H9 (cell line): ENCODE measurements at regions not wholly inside any gene's neighbourhood (a gene's known extent, or its start where the extent isn't known, plus 50 kb on each side); places are given as distances from the start of the nearest gene placed in this dataset.

ENCODE experiments used
- DNase-seq: peaks from one replicate; pipeline ENCODE4 v3.0.0-alpha.2; 2017
- H2AFZ ChIP-seq: one replicate; pipeline ENCODE4 v1.6.1; 2013; ENCODE audit warnings: mild to moderate bottlenecking, low read length, control low read depth, moderate library complexity
- H2AK5ac ChIP-seq: 2 replicates; pipeline ENCODE4 v1.6.1; 2013; ENCODE audit warnings: low read length, control low read depth, mixed read lengths; ENCODE audit not compliant: insufficient read length
- H2BK120ac ChIP-seq: one replicate; pipeline ENCODE4 v1.6.1; 2013; ENCODE audit warnings: low read depth, mild to moderate bottlenecking, low read length, control low read depth, inconsistent platforms; ENCODE audit not compliant: poor library complexity, severe bottlenecking
- H2BK12ac ChIP-seq: 2 replicates; pipeline ENCODE4 v1.6.1; 2013; ENCODE audit warnings: low read length, control low read depth, mixed read lengths, low read depth; ENCODE audit not compliant: insufficient read length
- H2BK15ac ChIP-seq: 2 replicates; pipeline ENCODE4 v1.6.1; 2013; ENCODE audit warnings: low read depth, low read length, control low read depth
- H2BK20ac ChIP-seq: one replicate; pipeline ENCODE4 v1.6.1; 2013; ENCODE audit warnings: low read depth, mild to moderate bottlenecking, low read length, control low read depth, inconsistent platforms; ENCODE audit not compliant: poor library complexity, severe bottlenecking
- H2BK5ac ChIP-seq: 2 replicates; pipeline ENCODE4 v1.6.1; 2013; ENCODE audit warnings: low read length, control low read depth, mixed read lengths; ENCODE audit not compliant: insufficient read length
- H3K14ac ChIP-seq: 2 replicates; pipeline ENCODE4 v1.6.1; 2013; ENCODE audit warnings: low read length, control low read depth; ENCODE audit not compliant: insufficient read depth
- H3K18ac ChIP-seq: 2 replicates; pipeline ENCODE4 v1.6.1; 2013; ENCODE audit warnings: low read depth, mild to moderate bottlenecking, mixed read lengths, low read length, control low read depth; ENCODE audit not compliant: insufficient read length
- H3K23ac ChIP-seq: 2 replicates; pipeline ENCODE4 v1.6.1; 2013; ENCODE audit warnings: low read length, control low read depth, mixed read lengths, low read depth; ENCODE audit not compliant: insufficient read length
- H3K23me2 ChIP-seq: 2 replicates; pipeline ENCODE4 v1.6.1; 2013; ENCODE audit warnings: low read depth, mild to moderate bottlenecking, mixed read lengths, low read length, control low read depth; ENCODE audit not compliant: insufficient read length, poor library complexity, severe bottlenecking
- H3K27ac ChIP-seq: 2 replicates; pipeline ENCODE4 v1.5.1; 2013; ENCODE audit warnings: low read length, control low read depth, mixed read lengths, low read depth; ENCODE audit not compliant: insufficient read length
- H3K27me3 ChIP-seq: 2 replicates; pipeline ENCODE4 v1.6.1; 2013; ENCODE audit warnings: low read length, control low read depth, inconsistent platforms; ENCODE audit not compliant: insufficient read depth
- H3K4ac ChIP-seq: 2 replicates; pipeline ENCODE4 v1.6.1; 2013; ENCODE audit warnings: low read depth, mild to moderate bottlenecking, control low read depth, inconsistent platforms, low read length, moderate library complexity
- H3K4me1 ChIP-seq: 2 replicates; pipeline ENCODE4 v1.6.1; 2013; ENCODE audit warnings: low read length, control low read depth, inconsistent platforms; ENCODE audit not compliant: insufficient read depth
- H3K4me2 ChIP-seq: 2 replicates; pipeline ENCODE4 v1.6.1; 2013; ENCODE audit warnings: low read length, control low read depth, mixed read lengths; ENCODE audit not compliant: insufficient read length, insufficient read depth
- H3K56ac ChIP-seq: 2 replicates; pipeline ENCODE4 v1.6.1; 2013; ENCODE audit warnings: low read depth, mild to moderate bottlenecking, mixed read lengths, low read length, control low read depth; ENCODE audit not compliant: insufficient read length
- H3K79me1 ChIP-seq: 2 replicates; pipeline ENCODE4 v1.6.1; 2013; ENCODE audit warnings: low read depth, mild to moderate bottlenecking, moderate library complexity, low read length, control low read depth, inconsistent platforms; ENCODE audit not compliant: insufficient read depth, poor library complexity, severe bottlenecking
- H3K79me2 ChIP-seq: 2 replicates; pipeline ENCODE4 v1.6.1; 2013; ENCODE audit warnings: low read length, control low read depth, inconsistent platforms; ENCODE audit not compliant: insufficient read depth
- H3K9ac ChIP-seq: 2 replicates; pipeline ENCODE4 v1.6.1; 2013; ENCODE audit warnings: low read length, control low read depth, mixed read lengths; ENCODE audit not compliant: insufficient read length; ENCODE audit errors: extremely low read depth
- H3K9me3 ChIP-seq: one replicate; pipeline ENCODE4 v1.6.1; 2013; ENCODE audit warnings: low read depth, low read length, inconsistent platforms; ENCODE audit not compliant: control insufficient read depth
- H3T11ph ChIP-seq: one replicate; pipeline ENCODE4 v1.6.1; 2013; ENCODE audit warnings: mild to moderate bottlenecking, low read length, control low read depth, inconsistent platforms
- H4K20me1 ChIP-seq: one replicate; pipeline ENCODE4 v1.6.1; 2013; ENCODE audit not compliant: control insufficient read depth, insufficient read length, insufficient read depth
- H4K5ac ChIP-seq: 2 replicates; pipeline ENCODE4 v1.6.1; 2013; ENCODE audit warnings: low read depth, mild to moderate bottlenecking, mixed read lengths, low read length, control low read depth; ENCODE audit not compliant: insufficient read length
- H4K8ac ChIP-seq: replicated peaks from 2 replicates; pipeline ENCODE4 v1.6.1; 2013; ENCODE audit warnings: low read length, control low read depth, mixed read lengths, low read depth; ENCODE audit not compliant: insufficient read length
- H4K91ac ChIP-seq: 2 replicates; pipeline ENCODE4 v1.6.1; 2013; ENCODE audit warnings: low read depth, mild to moderate bottlenecking, moderate library complexity, mixed read lengths, low read length, control low read depth; ENCODE audit not compliant: insufficient read length
- H3K27ac Mint-ChIP-seq, 3 experiments: 2 replicates in 2 of 3; 3 replicates in 1 of 3; pipeline ENCODE4 v1.8.0; 2020 to 2021; ENCODE audit warnings: mixed read lengths in 3 of 3, mild to moderate bottlenecking in 1 of 3, moderate library complexity in 1 of 3
- H3K27me3 Mint-ChIP-seq: 2 replicates; pipeline ENCODE4 v1.8.0; 2021; ENCODE audit warnings: low read depth, mild to moderate bottlenecking, moderate library complexity, mixed read lengths
- H3K36me3 Mint-ChIP-seq, 3 experiments: 2 replicates in 2 of 3; 3 replicates in 1 of 3; pipeline ENCODE4 v1.8.0; 2020 to 2021; ENCODE audit warnings: low read depth in 3 of 3, mixed read lengths in 3 of 3; ENCODE audit not compliant: insufficient read depth in 1 of 3
- H3K4me1 Mint-ChIP-seq, 2 experiments: 2 replicates each; pipeline ENCODE4 v1.8.0; 2020; ENCODE audit warnings: mixed read lengths in 2 of 2
- H3K4me3 Mint-ChIP-seq, 2 experiments: 2 replicates in 1 of 2; 3 replicates in 1 of 2; pipeline ENCODE4 v1.8.0; 2020 to 2021; ENCODE audit warnings: mild to moderate bottlenecking in 2 of 2, mixed read lengths in 2 of 2, moderate library complexity in 1 of 2
- H3K9me3 Mint-ChIP-seq, 2 experiments: 2 replicates in 1 of 2; 3 replicates in 1 of 2; pipeline ENCODE4 v1.8.0; 2020; ENCODE audit warnings: mild to moderate bottlenecking in 2 of 2, mixed read lengths in 2 of 2, moderate library complexity in 1 of 2
- WGBS: extraction: QIAGEN DNeasy Blood & Tissue Kit; methylation state at CpG from one replicate; pipeline ENCODE4 v1.1.7; 2013; ENCODE audit warnings: missing lambda C conversion rate, low lambda C conversion rate, mixed read lengths; ENCODE audit not compliant: insufficient read length; ENCODE audit errors: extremely low coverage; 5-methylcytosine and 5-hydroxymethylcytosine counted together
- TF ChIP-seq, protein P1 (sequence below): fragments of 200-600 bp; sonication (generic); conservative IDR thresholded peaks from 3 replicates; pipeline ENCODE4 v1.8.0; 2021; ENCODE audit warnings: antibody characterized with exemption, mild to moderate bottlenecking

GRCh38 chr7:52085610-52086009 lies 769.0 kb upstream of the COBL start:
- peak overlapping the region; percentile 36 for H3K4me2 ChIP-seq
- no CpG with 5 or more reads among the region's 2 CpGs for WGBS
- DNase-seq: peak; percentile 62
- H3K56ac ChIP-seq: no peak overlapping the region
- H3K9ac ChIP-seq: no peak overlapping the region
- TF ChIP-seq, protein P1, sequence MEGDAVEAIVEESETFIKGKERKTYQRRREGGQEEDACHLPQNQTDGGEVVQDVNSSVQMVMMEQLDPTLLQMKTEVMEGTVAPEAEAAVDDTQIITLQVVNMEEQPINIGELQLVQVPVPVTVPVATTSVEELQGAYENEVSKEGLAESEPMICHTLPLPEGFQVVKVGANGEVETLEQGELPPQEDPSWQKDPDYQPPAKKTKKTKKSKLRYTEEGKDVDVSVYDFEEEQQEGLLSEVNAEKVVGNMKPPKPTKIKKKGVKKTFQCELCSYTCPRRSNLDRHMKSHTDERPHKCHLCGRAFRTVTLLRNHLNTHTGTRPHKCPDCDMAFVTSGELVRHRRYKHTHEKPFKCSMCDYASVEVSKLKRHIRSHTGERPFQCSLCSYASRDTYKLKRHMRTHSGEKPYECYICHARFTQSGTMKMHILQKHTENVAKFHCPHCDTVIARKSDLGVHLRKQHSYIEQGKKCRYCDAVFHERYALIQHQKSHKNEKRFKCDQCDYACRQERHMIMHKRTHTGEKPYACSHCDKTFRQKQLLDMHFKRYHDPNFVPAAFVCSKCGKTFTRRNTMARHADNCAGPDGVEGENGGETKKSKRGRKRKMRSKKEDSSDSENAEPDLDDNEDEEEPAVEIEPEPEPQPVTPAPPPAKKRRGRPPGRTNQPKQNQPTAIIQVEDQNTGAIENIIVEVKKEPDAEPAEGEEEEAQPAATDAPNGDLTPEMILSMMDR: no peak
- no peak overlapping the region for H3K18ac ChIP-seq
- no peak overlapping the region for H4K8ac ChIP-seq
- H2BK120ac ChIP-seq: no peak overlapping the region
- no peaks in the 10 kb centered on the region; a peak in 2 of 7 replicates for H3K36me3 Mint-ChIP-seq
- no peak overlapping the region for H2AK5ac ChIP-seq
- H3K79me1 ChIP-seq: no peaks in the 10 kb centered on the region
- no peaks in the 10 kb centered on the region for H3K79me2 ChIP-seq
- no peak overlapping the region for H2BK15ac ChIP-seq
- H2BK5ac ChIP-seq: peak overlapping the region; percentile 82
- peaks cover 5% of the 10 kb centered on the region for H3K23me2 ChIP-seq
- no peak overlapping the region for H3K4ac ChIP-seq
- H3K9me3 Mint-ChIP-seq: no peaks in the 10 kb centered on the region
- H3K27ac ChIP-seq: peak overlapping the region; percentile 92
- H3T11ph ChIP-seq: no peak overlapping the region
- no peaks in the 10 kb centered on the region for H4K20me1 ChIP-seq
- no peak overlapping the region for H3K14ac ChIP-seq
- no peak overlapping the region for H2BK12ac ChIP-seq
- no peak overlapping the region for H4K5ac ChIP-seq
- no peak overlapping the region for H2AFZ ChIP-seq
- no peaks in the 10 kb centered on the region for H3K27me3 Mint-ChIP-seq
- H3K27ac Mint-ChIP-seq: peak overlapping the region; percentile 81 to 91 (median 88); a peak in 6 of 7 replicates
- no peaks in the 10 kb centered on the region for H3K9me3 ChIP-seq
- no peaks in the 10 kb centered on the region for H3K27me3 ChIP-seq
- H3K4me1 Mint-ChIP-seq: peaks cover 44 to 45% of the 10 kb centered on the region in 2 experiments
- H4K91ac ChIP-seq: no peak overlapping the region
- peak overlapping the region in 1 of 2 experiments; percentile 0; a peak in 1 of 5 replicates for H3K4me3 Mint-ChIP-seq
- H2BK20ac ChIP-seq: no peak overlapping the region
- H3K4me1 ChIP-seq: peaks cover 11% of the 10 kb centered on the region
- no peak overlapping the region for H3K23ac ChIP-seq
